H1 (cell line): ENCODE measurements at regions not wholly inside any gene's neighbourhood (a gene's known extent, or its start where the extent isn't known, plus 50 kb on each side); places are given as distances from the start of the nearest gene placed in this dataset.

Experiments
- CTCF ChIA-PET: fragments of 300-600 bp; sonication (Branson Sonifier 250); formaldehyde crosslinking; loops from one replicate; lab custom pipeline; 2021; ENCODE audit not compliant: partially characterized antibody; lab: Charles Lee
- POLR2A ChIA-PET: fragments of 300-600 bp; sonication (Branson Sonifier 250); formaldehyde crosslinking; loops from one replicate; lab custom pipeline; 2021; ENCODE audit warnings: inconsistent platforms; ENCODE audit not compliant: partially characterized antibody; lab: Charles Lee
- DNase-seq, 2 experiments: peaks; one replicate each; pipeline versions ENCODE4 v3.0.0 to v3.0.0-alpha.2; 2010 to 2022; ENCODE audit warnings: low spot score in 2 of 2, low read depth in 1 of 2, mixed read lengths in 1 of 2
- FAIRE-seq: peaks from 2 replicates; lab custom pipeline; 2011; peaks lifted over from hg19 to GRCh38; lab: Jason Lieb, UNC
- H2AFZ ChIP-seq: 2 replicates; pipeline ENCODE4 v1.8.1; 2012; ENCODE audit warnings: low read length, inconsistent platforms
- H2AK5ac ChIP-seq: 2 replicates; pipeline ENCODE4 v1.6.1; 2013; ENCODE audit warnings: low read depth, low read length
- H2BK120ac ChIP-seq: replicated peaks from 2 replicates; pipeline ENCODE3; 2013; ENCODE audit warnings: low read depth, low read length, inconsistent platforms
- H2BK12ac ChIP-seq: 2 replicates; pipeline ENCODE4 v1.6.1; 2013; ENCODE audit warnings: low read depth, low read length
- H2BK15ac ChIP-seq: 2 replicates; pipeline ENCODE4 v1.6.1; 2013; ENCODE audit warnings: low read length
- H2BK20ac ChIP-seq: 2 replicates; pipeline ENCODE4 v1.6.1; 2013; ENCODE audit warnings: low read length
- H2BK5ac ChIP-seq: 2 replicates; pipeline ENCODE4 v1.6.1; 2013; ENCODE audit warnings: low read depth, low read length
- H3K14ac ChIP-seq: 2 replicates; pipeline ENCODE4 v1.6.1; 2013; ENCODE audit warnings: inconsistent platforms; ENCODE audit not compliant: insufficient read length
- H3K18ac ChIP-seq: 2 replicates; pipeline ENCODE4 v1.6.1; 2013; ENCODE audit warnings: low read length; ENCODE audit errors: extremely low read depth
- H3K23ac ChIP-seq: 2 replicates; pipeline ENCODE4 v1.6.1; 2013; ENCODE audit warnings: inconsistent platforms; ENCODE audit not compliant: insufficient read length
- H3K23me2 ChIP-seq: 2 replicates; pipeline ENCODE4 v1.6.1; 2013; ENCODE audit warnings: low read depth, low read length
- H3K27ac ChIP-seq: 2 replicates; pipeline ENCODE4 v1.6.1; 2011; ENCODE audit warnings: low read depth, low read length, inconsistent platforms
- H3K27me3 ChIP-seq, 4 experiments: replicated peaks in 1 of 4; 1 replicate in 1 of 4; 2 replicates in 3 of 4; pipeline versions ENCODE4 v1.6.1 to v1.8.1; 2011 to 2013; ENCODE audit warnings: low read length in 3 of 4, mild to moderate bottlenecking in 3 of 4, inconsistent platforms in 2 of 4, mixed read lengths in 2 of 4, moderate library complexity in 1 of 4; ENCODE audit not compliant: control insufficient read depth in 3 of 4, insufficient read depth in 3 of 4; ENCODE audit errors: extremely low read depth in 1 of 4
- H3K36me3 ChIP-seq, 4 experiments: 2 replicates each; pipeline versions ENCODE4 v1.6.1 to v1.8.1; 2011 to 2013; ENCODE audit warnings: mild to moderate bottlenecking in 4 of 4, low read length in 3 of 4, moderate library complexity in 2 of 4, control low read depth in 1 of 4, inconsistent platforms in 1 of 4; ENCODE audit not compliant: insufficient read depth in 4 of 4, control insufficient read depth in 2 of 4
- H3K4ac ChIP-seq: replicated peaks from 2 replicates; pipeline ENCODE3; 2013; ENCODE audit warnings: low read length, low read depth, mixed read lengths, inconsistent platforms; ENCODE audit not compliant: insufficient read length
- H3K4me1 ChIP-seq, 4 experiments: replicated peaks in 1 of 4; 1 replicate in 1 of 4; 2 replicates in 3 of 4; pipeline versions ENCODE4 v1.6.1 to v1.8.1; 2011 to 2013; ENCODE audit warnings: low read length in 3 of 4, inconsistent platforms in 2 of 4, mixed read lengths in 1 of 4; ENCODE audit not compliant: insufficient read depth in 4 of 4, control insufficient read depth in 3 of 4
- H3K4me2 ChIP-seq, 2 experiments: 2 replicates each; pipeline versions ENCODE4 v1.6.1 to v1.8.1; 2011 to 2013; ENCODE audit warnings: low read depth in 2 of 2, low read length in 2 of 2, control low read depth in 1 of 2, inconsistent platforms in 1 of 2, mild to moderate bottlenecking in 1 of 2; ENCODE audit not compliant: insufficient read depth in 1 of 2
- H3K4me3 ChIP-seq, 4 experiments: fragments of 200-600, 300-600 bp in 1 of 4; sonication (generic), shearing (Covaris generic), sonication (Bioruptor Twin) in 1 of 4; 2 replicates each; pipeline versions ENCODE4 v1.5.1 to v1.8.1; 2011 to 2016; ENCODE audit warnings: low read length in 4 of 4, low read depth in 3 of 4, control low read depth in 2 of 4, inconsistent platforms in 2 of 4, mild to moderate bottlenecking in 2 of 4, mixed read lengths in 1 of 4, moderate library complexity in 1 of 4; ENCODE audit not compliant: insufficient read depth in 2 of 4; ENCODE audit errors: extremely low read depth in 1 of 4
- H3K56ac ChIP-seq: replicated peaks from 2 replicates; pipeline ENCODE3; 2013; ENCODE audit warnings: low read depth, mild to moderate bottlenecking, mixed read lengths, low read length, inconsistent platforms; ENCODE audit not compliant: insufficient read length
- H3K79me1 ChIP-seq: 2 replicates; pipeline ENCODE4 v1.6.1; 2013; ENCODE audit warnings: low read depth, low read length, control low read depth
- H3K79me2 ChIP-seq, 2 experiments: 2 replicates each; pipeline versions ENCODE4 v1.6.1 to v1.8.1; 2012 to 2013; ENCODE audit warnings: low read length in 2 of 2, mild to moderate bottlenecking in 2 of 2, inconsistent platforms in 1 of 2; ENCODE audit not compliant: insufficient read depth in 2 of 2, control insufficient read depth in 1 of 2
- H3K9ac ChIP-seq, 4 experiments: replicated peaks in 1 of 4; 1 replicate in 1 of 4; 2 replicates in 3 of 4; pipeline versions ENCODE4 v1.6.1 to v1.8.1; 2011 to 2013; ENCODE audit warnings: low read depth in 3 of 4, low read length in 3 of 4, control low read depth in 2 of 4, mild to moderate bottlenecking in 2 of 4, moderate library complexity in 2 of 4, inconsistent platforms in 1 of 4; ENCODE audit errors: extremely low read depth in 1 of 4
- H3K9me3 ChIP-seq, 2 experiments: 2 replicates each; pipeline versions ENCODE4 v1.6.1 to v1.8.1; 2012 to 2013; ENCODE audit warnings: mild to moderate bottlenecking in 2 of 2, moderate library complexity in 2 of 2, control low read depth in 1 of 2, inconsistent platforms in 1 of 2, low read depth in 1 of 2, low read length in 1 of 2, mixed read lengths in 1 of 2; ENCODE audit not compliant: insufficient read depth in 2 of 2
- H4K20me1 ChIP-seq, 2 experiments: replicated peaks in 1 of 2; 2 replicates each; pipeline versions ENCODE3 to v1.8.1; 2011 to 2013; ENCODE audit warnings: inconsistent platforms in 2 of 2, low read length in 2 of 2, mild to moderate bottlenecking in 1 of 2; ENCODE audit not compliant: insufficient read depth in 2 of 2, control insufficient read depth in 1 of 2
- H4K5ac ChIP-seq: 2 replicates; pipeline ENCODE4 v1.6.1; 2013; ENCODE audit warnings: low read length, low read depth, mixed read lengths, inconsistent platforms; ENCODE audit not compliant: insufficient read length
- H4K8ac ChIP-seq: 2 replicates; pipeline ENCODE4 v1.8.0; 2013; ENCODE audit warnings: mild to moderate bottlenecking, moderate library complexity, low read length, inconsistent platforms; ENCODE audit not compliant: insufficient read depth; ENCODE audit errors: extremely low read depth
- H4K91ac ChIP-seq: replicated peaks from 2 replicates; pipeline ENCODE3; 2013; ENCODE audit warnings: low read length, mixed read lengths, inconsistent platforms; ENCODE audit not compliant: insufficient read length
- CBX8 ChIP-seq: fragments of 300-800, 300-1000 bp; sonication (generic); IDR thresholded peaks from 2 replicates; pipeline ENCODE4 v1.7.1; 2016; ENCODE audit warnings: low read depth, low read length, borderline replicate concordance
- CEBPB ChIP-seq: IDR thresholded peaks from 2 replicates; pipeline ENCODE4 v1.6.1; 2012; ENCODE audit warnings: low read depth, low read length
- CHD1 ChIP-seq: IDR thresholded peaks from 2 replicates; pipeline ENCODE4 v1.6.1; 2012; ENCODE audit warnings: low read depth, low read length, improper control_type of control experiment
- POLR2A ChIP-seq, 2 experiments: IDR thresholded peaks; 1 replicate in 1 of 2; 2 replicates in 1 of 2; pipeline ENCODE4 v1.6.1; 2011; ENCODE audit warnings: low read depth in 2 of 2, low read length in 2 of 2, mild to moderate bottlenecking in 2 of 2; ENCODE audit errors: control extremely low read depth in 1 of 2
- SIRT6 ChIP-seq: IDR thresholded peaks from one replicate; pipeline ENCODE4 v1.7.1; 2012; ENCODE audit warnings: low read length, inconsistent platforms
- WGBS, 2 experiments: shearing (Covaris generic) in 1 of 2; methylation state at CpG; one replicate each; pipeline versions ENCODE4 v1.1.6 to v1.1.7; 2013 to 2015; ENCODE audit warnings: low lambda C conversion rate in 2 of 2, mixed read lengths in 2 of 2, inconsistent platforms in 1 of 2, low coverage in 1 of 2, missing lambda C conversion rate in 1 of 2; ENCODE audit not compliant: insufficient replicate concordance in 2 of 2, insufficient coverage in 1 of 2, insufficient read length in 1 of 2; ENCODE audit errors: extremely low coverage in 1 of 2, missing lambda C conversion rate in 1 of 2; 5-methylcytosine and 5-hydroxymethylcytosine counted together

DNA sequence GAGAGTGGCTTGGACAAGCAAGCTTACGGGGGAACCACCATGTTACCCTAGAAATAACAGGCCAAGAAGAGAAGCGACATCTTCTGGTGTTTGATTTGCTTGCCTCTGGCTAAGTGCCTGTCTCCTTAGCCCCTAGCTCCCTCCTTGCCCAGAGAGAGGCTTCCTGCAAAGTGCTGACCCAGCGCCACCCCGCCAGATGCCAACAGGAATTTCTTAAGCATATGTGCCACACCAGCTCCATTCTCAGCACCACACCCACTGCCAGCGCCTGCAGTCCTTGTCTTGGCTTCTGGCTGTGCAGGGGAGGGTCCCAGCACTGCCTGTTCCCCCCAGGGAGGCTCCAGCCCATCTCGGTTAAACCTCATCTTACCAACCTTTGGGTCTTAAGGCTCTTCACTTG, 74.2 kb upstream of the NCOR2 start:
- POLR2A ChIA-PET: no interaction called here
- no peak overlapping the region for H3K4ac ChIP-seq
- no peaks in the 10 kb centered on the region for H4K20me1 ChIP-seq
- H2BK12ac ChIP-seq: no peak overlapping the region
- H2BK120ac ChIP-seq: no peak overlapping the region
- no peak overlapping the region for H4K8ac ChIP-seq
- H4K91ac ChIP-seq: no peak overlapping the region
- no peak overlapping the region for H3K56ac ChIP-seq
- no peak overlapping the region for H3K23ac ChIP-seq
- no peak overlapping the region for H2AFZ ChIP-seq
- H3K27me3 ChIP-seq: no peaks in the 10 kb centered on the region; a peak in 1 of 7 replicates
- no peaks in the 10 kb centered on the region; the same call in 1 of the 2 replicates for H3K23me2 ChIP-seq
- no peak overlapping the region for H3K4me2 ChIP-seq
- H3K4me3 ChIP-seq: no peak overlapping the region
- H3K9me3 ChIP-seq: no peaks in the 10 kb centered on the region
- H2AK5ac ChIP-seq: no peak overlapping the region
- no peaks in the 10 kb centered on the region for H3K36me3 ChIP-seq
- H3K79me2 ChIP-seq: no peaks in the 10 kb centered on the region
- H3K14ac ChIP-seq: no peak overlapping the region
- H3K79me1 ChIP-seq: no peaks in the 10 kb centered on the region
- no peak overlapping the region for H2BK5ac ChIP-seq
- H2BK15ac ChIP-seq: no peak overlapping the region
- no peak overlapping the region for H4K5ac ChIP-seq
- WGBS, 2 experiments: 74% methylated on average over 6 of the region's 6 CpGs; no CpG with 5 or more reads in 1 of the 2 experiments
- FAIRE-seq (no peak), DNase-seq (no peak)
- no peak for TF ChIP-seq POLR2A (IDR thresholded peaks at IDR 0.05; ENCODE audit: control extremely low read depth in 1 of 2, low read depth in 2 of 2, low read length in 2 of 2)
- TF ChIP-seq CHD1: no peak
- TF ChIP-seq CEBPB: no peak
- no peak for TF ChIP-seq SIRT6
- no peak for TF ChIP-seq CBX8
- H3K27ac ChIP-seq: no peak overlapping the region
- no peak overlapping the region for H3K18ac ChIP-seq
- peaks cover 0 to 7% (median 4%) of the 10 kb centered on the region in 4 experiments; a peak in 6 of 7 replicates for H3K4me1 ChIP-seq
- H3K9ac ChIP-seq: no peak overlapping the region
- no peak overlapping the region for H2BK20ac ChIP-seq
- CTCF ChIA-PET: interaction anchor here (0.7 to 2.4 kb wide), 5 partner anchors 10 to 295 kb away, joined by 3 to 9 read pairs (median 3); no protein-coding TSS in a partner anchor
